BE2C (cell line): ENCODE measurements at regions not wholly inside any gene's neighbourhood (a gene's known extent, or its start where the extent isn't known, plus 50 kb on each side); places are given as distances from the start of the nearest gene placed in this dataset.

ENCODE experiments used
- DNase-seq: peaks from one replicate; pipeline ENCODE4 v3.0.0-alpha.2; 2020
- H3K27me3 ChIP-seq: fragments of 250-450 bp; sonication (Bioruptor Pico); 2 replicates; pipeline ENCODE4 v1.5.1; 2020; ENCODE audit warnings: mild to moderate bottlenecking
- H3K36me3 ChIP-seq: fragments of 250-450 bp; sonication (Bioruptor Pico); 2 replicates; pipeline ENCODE4 v1.5.1; 2020; ENCODE audit warnings: mild to moderate bottlenecking
- H3K4me1 ChIP-seq: fragments of 250-450 bp; sonication (Bioruptor Pico); 2 replicates; pipeline ENCODE4 v1.5.1; 2020
- H3K4me3 ChIP-seq: 2 replicates; pipeline ENCODE4 v1.5.1; 2011; ENCODE audit warnings: low read depth, low read length
- H3K9me3 ChIP-seq: fragments of 250-450 bp; sonication (Bioruptor Pico); 2 replicates; pipeline ENCODE4 v1.5.1; 2020
- TF ChIP-seq, protein P1 (sequence below): IDR thresholded peaks from 2 replicates; pipeline ENCODE4 v1.5.1; 2012; ENCODE audit warnings: mild to moderate bottlenecking, low read depth, low read length

GRCh38 chr14:98185036-98185435, 1087.0 kb downstream of the BCL11B start:
- H3K4me3 ChIP-seq = no peak overlapping the region
- TF ChIP-seq, protein P1, sequence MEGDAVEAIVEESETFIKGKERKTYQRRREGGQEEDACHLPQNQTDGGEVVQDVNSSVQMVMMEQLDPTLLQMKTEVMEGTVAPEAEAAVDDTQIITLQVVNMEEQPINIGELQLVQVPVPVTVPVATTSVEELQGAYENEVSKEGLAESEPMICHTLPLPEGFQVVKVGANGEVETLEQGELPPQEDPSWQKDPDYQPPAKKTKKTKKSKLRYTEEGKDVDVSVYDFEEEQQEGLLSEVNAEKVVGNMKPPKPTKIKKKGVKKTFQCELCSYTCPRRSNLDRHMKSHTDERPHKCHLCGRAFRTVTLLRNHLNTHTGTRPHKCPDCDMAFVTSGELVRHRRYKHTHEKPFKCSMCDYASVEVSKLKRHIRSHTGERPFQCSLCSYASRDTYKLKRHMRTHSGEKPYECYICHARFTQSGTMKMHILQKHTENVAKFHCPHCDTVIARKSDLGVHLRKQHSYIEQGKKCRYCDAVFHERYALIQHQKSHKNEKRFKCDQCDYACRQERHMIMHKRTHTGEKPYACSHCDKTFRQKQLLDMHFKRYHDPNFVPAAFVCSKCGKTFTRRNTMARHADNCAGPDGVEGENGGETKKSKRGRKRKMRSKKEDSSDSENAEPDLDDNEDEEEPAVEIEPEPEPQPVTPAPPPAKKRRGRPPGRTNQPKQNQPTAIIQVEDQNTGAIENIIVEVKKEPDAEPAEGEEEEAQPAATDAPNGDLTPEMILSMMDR = no peak
- H3K9me3 ChIP-seq = no peaks in the 10 kb centered on the region
- DNase-seq = no peak
- no peaks in the 10 kb centered on the region for H3K36me3 ChIP-seq
- H3K4me1 ChIP-seq = no peaks in the 10 kb centered on the region
- H3K27me3 ChIP-seq = no peaks in the 10 kb centered on the region

GRCh38 chr14:98186140-98186539, 1085.9 kb downstream of the BCL11B start:
- no peaks in the 10 kb centered on the region for H3K27me3 ChIP-seq
- no peaks in the 10 kb centered on the region for H3K36me3 ChIP-seq
- DNase-seq = no peak
- TF ChIP-seq, protein P1 = no peak
- no peaks in the 10 kb centered on the region for H3K9me3 ChIP-seq
- no peaks in the 10 kb centered on the region for H3K4me1 ChIP-seq
- H3K4me3 ChIP-seq = no peak overlapping the region

DNA sequence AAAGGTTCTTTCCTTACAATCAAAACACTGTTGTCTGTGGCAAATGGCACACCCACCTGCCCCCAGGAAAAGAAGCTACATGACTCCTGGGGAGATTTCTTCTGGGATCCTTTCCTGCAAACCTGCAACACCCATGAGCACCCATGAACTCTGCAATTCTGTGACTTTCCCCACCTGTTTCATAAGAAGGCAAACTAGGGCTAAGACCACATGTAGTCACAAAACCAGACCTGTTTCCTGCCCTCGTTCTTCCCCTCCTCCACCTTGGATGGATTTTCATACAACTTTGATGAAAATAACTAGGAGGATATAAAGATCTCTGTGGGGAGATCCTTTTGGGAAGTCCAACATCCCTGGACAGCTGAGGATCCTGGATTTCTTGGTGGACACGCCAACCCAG, 1084.7 kb downstream of the BCL11B start:
- H3K27me3 ChIP-seq = no peaks in the 10 kb centered on the region

DNA sequence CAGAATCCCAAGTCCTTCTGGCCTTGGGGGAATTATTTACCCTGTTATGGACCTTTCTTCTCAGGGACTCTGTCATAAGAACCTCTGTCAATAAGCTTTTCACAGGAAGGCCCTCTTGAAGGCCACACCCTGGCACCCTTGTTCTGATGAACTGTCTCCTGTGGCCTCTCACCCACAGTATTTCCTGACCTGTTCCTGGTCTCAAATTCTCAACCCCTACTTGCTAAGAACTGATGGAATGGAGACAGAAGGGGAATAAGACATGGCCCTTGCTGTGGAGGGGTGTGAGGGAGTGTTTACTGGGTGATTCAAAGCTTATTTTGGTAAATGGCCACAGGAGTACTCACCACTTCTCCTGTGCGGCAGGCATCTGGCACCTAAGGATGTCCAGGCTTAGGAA, 1082.9 kb downstream of the BCL11B start:
- H3K27me3 ChIP-seq = no peaks in the 10 kb centered on the region
- TF ChIP-seq, protein P1 = no peak
- H3K4me3 ChIP-seq = no peak overlapping the region
- no peaks in the 10 kb centered on the region for H3K9me3 ChIP-seq
- DNase-seq = no peak
- no peaks in the 10 kb centered on the region for H3K36me3 ChIP-seq
- H3K4me1 ChIP-seq = no peaks in the 10 kb centered on the region

More for the DNA sequence above, 1084.7 kb downstream of the BCL11B start:
- no peak for DNase-seq
- TF ChIP-seq, protein P1 = no peak
- H3K4me1 ChIP-seq = no peaks in the 10 kb centered on the region
- H3K9me3 ChIP-seq = no peaks in the 10 kb centered on the region
- H3K36me3 ChIP-seq = no peaks in the 10 kb centered on the region
- H3K4me3 ChIP-seq = no peak overlapping the region

- H3K36me3 ChIP-seq = no peaks in the 10 kb centered on the region
- no peaks in the 10 kb centered on the region for H3K27me3 ChIP-seq
- TF ChIP-seq, protein P1 = no peak
- no peak overlapping the region for H3K4me3 ChIP-seq
- no peaks in the 10 kb centered on the region for H3K9me3 ChIP-seq
- DNase-seq = no peak
- no peaks in the 10 kb centered on the region for H3K4me1 ChIP-seq
These were observed 1082.5 kb downstream of the BCL11B start for GRCh38 chr14:98189511-98189910.

DNA sequence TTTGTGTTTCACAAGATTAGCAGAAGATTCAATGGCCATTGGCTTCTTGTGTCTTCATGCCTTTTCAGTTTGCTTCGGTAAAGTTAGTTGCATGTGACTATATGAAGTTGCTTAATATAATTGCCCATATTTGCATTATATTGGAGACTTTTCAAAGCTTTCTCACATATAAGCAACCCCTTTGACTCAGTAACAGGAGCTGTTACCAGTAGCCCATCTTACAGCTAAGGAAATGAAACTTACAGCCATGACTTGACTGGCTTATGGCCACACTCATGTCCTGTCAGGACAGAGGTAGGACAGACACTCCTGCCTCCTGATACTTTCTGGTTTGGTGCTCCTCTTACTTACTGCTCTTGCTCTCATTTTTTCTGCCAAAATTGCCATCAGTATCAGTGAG, 1082.1 kb downstream of the BCL11B start:
- no peaks in the 10 kb centered on the region for H3K27me3 ChIP-seq
- DNase-seq = no peak
- H3K36me3 ChIP-seq = no peaks in the 10 kb centered on the region
- no peaks in the 10 kb centered on the region for H3K9me3 ChIP-seq
- no peaks in the 10 kb centered on the region for H3K4me1 ChIP-seq
- TF ChIP-seq, protein P1 = no peak
- H3K4me3 ChIP-seq = no peak overlapping the region
